LNCAP (cell line): ENCODE measurements at regions not wholly inside any gene's neighbourhood (a gene's known extent, or its start where the extent isn't known, plus 50 kb on each side); places are given as distances from the start of the nearest gene placed in this dataset.

ENCODE experiments used
- CTCF ChIP-seq: fragments of 450-650 bp; IDR thresholded peaks from 2 replicates; pipeline ENCODE4 v1.5.1; 2017; ENCODE audit warnings: mild to moderate bottlenecking

DNA sequence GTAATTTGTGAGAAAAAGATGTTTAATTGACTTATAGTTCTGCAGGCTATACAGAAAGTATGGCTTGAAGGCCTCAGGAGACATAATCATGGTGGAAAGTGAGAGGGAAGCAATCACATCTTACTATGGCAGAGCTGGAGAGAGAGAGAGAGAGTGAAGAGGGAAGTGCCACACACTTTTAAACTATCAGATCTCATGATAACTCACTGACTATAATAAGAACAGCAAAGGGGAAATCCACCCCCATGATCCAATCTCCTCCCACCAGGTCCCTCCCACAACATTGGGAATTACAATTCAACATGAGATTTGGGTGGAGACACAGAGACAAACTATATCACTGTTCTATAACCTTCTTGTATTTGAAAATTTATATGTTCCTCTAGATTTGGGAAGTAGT is 117.2 kb upstream of the BMP5 start:
- no peak for TF ChIP-seq CTCF

- no peak for TF ChIP-seq CTCF
Measured at GRCh38 chr6:55985309-55985708, 109.9 kb upstream of the BMP5 start.

DNA sequence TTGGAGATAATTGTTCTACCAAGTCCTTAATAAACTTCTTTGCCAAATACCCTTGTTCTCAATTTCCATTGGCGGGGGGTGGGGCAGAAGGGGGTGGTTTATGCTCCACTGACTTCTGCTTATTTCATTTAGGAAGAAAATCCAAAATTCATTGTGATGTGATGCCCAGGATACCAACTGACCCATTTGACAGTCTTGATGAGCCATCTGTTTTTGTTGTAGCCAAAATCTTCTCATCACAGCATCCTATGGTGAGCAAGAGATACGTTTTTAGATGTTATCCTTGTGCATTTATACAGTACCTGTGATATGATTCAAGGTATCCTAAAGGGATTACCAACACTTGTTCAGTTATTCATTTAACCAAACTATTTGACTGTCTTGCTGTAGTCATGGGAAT is 108.5 kb upstream of the BMP5 start:
- no peak for TF ChIP-seq CTCF

GRCh38 chr6:55981660-55982059 is 106.3 kb upstream of the BMP5 start:
- TF ChIP-seq CTCF: no peak

- peak; percentile 62 for TF ChIP-seq CTCF
Measured at GRCh38 chr6:55980627-55981211, 105.3 kb upstream of the BMP5 start.

DNA sequence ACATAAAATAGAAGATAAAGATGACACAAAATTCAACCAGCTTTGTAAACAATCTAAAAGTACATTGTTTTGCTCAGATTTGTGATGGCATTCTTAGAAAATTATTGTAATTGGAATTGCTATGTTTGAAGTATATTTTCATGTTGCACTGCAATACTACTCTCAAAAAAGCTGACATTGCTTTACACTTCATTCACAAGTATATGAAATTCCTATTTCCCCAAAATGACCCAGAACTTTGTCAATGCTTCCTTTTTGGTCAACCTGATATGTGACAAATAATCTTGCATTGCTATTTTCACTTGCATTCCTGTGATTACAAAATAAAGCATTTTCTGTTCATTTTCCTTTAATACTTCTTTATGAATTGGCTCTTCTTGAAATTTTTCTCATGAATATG is 104.1 kb upstream of the BMP5 start:
- TF ChIP-seq CTCF: no peak

- no peak for TF ChIP-seq CTCF
Measured at GRCh38 chr6:55977959-55978665, 102.7 kb upstream of the BMP5 start.
